Stomach (tissue), 8 donors: ENCODE measurements at regions not wholly inside any gene's neighbourhood (a gene's known extent, or its start where the extent isn't known, plus 50 kb on each side); places are given as distances from the start of the nearest gene placed in this dataset.

ENCODE experiments used
- DNase-seq, 2 donors: peaks; one replicate each; pipeline versions ENCODE4 v3.0.0 to v3.0.0-alpha.2; 2013 to 2019
- H3K27ac ChIP-seq, 5 donors: fragments of 200-600 bp in 4 of 5; sonication (generic) in 4 of 5; one replicate each; pipeline ENCODE4 v1.5.1; 2013 to 2019; ENCODE audit warnings: mild to moderate bottlenecking in 1 of 5, moderate library complexity in 1 of 5
- H3K27me3 ChIP-seq, 3 donors: fragments of 200-600 bp; sonication (generic); one replicate each; pipeline ENCODE4 v1.5.1; 2017 to 2019; ENCODE audit warnings: mixed run types in 1 of 3
- H3K36me3 ChIP-seq, 4 donors: fragments of 200-600 bp; sonication (generic); 1 replicate in 3 of 4; 2 replicates in 1 of 4; pipeline ENCODE4 v1.5.1; 2016 to 2019
- H3K4me1 ChIP-seq, 4 donors: fragments of 200-600 bp; sonication (generic); one replicate each; pipeline ENCODE4 v1.5.1; 2016 to 2019
- H3K4me3 ChIP-seq, 4 donors: fragments of 200-600 bp; sonication (generic) in 3 of 4; one replicate each; pipeline ENCODE4 v1.5.1; 2016 to 2019; ENCODE audit warnings: mild to moderate bottlenecking in 1 of 4
- H3K9me3 ChIP-seq, 4 donors: fragments of 200-600 bp; sonication (generic); one replicate each; pipeline ENCODE4 v1.5.1; 2016 to 2019
- EP300 ChIP-seq: sonication (generic); formaldehyde crosslinking; IDR thresholded peaks from one replicate; pipeline ENCODE4 v1.6.1; 2017; ENCODE audit warnings: antibody characterized with exemption
- POLR2A ChIP-seq, 4 donors: fragments of 450-650 bp; IDR thresholded peaks; one replicate each; pipeline ENCODE4 v1.6.1; 2016; ENCODE audit warnings: antibody characterized with exemption in 4 of 4, control low read depth in 2 of 4, mild to moderate bottlenecking in 1 of 4, moderate library complexity in 1 of 4
- POLR2AphosphoS5 ChIP-seq, 3 donors: sonication (generic); formaldehyde crosslinking; IDR thresholded peaks; one replicate each; pipeline ENCODE4 v1.6.1; 2016; ENCODE audit warnings: antibody characterized with exemption in 3 of 3
- WGBS, 5 donors: extraction: QIAGEN DNeasy Blood & Tissue Kit in 3 of 5; methylation state at CpG; one replicate each; pipeline versions ENCODE4 v1.1.5 to v1.1.7; 2013 to 2018; 5-methylcytosine and 5-hydroxymethylcytosine counted together
- intact Hi-C: fragments of 100-400 bp; cut with DNase I; formaldehyde crosslinking; loops from one replicate; pipeline ENCODE4 v1.15.1; 2023; ENCODE audit warnings: low total_unique reads
- TF ChIP-seq, protein P1 (sequence below), 7 experiments: fragments of 450-650 bp in 4 of 7; fragments of 200-600 bp in 3 of 7; sonication (generic) in 3 of 7; IDR thresholded peaks; one replicate each; pipeline ENCODE4 v1.5.1; 2016 to 2019; ENCODE audit warnings: antibody characterized with exemption in 7 of 7, control low read depth in 2 of 7, mild to moderate bottlenecking in 1 of 7
- donor health status: healthy with polysubstance abuse.
- donor health status: Bipolar disorder and iron deficiency.
- donor health status: healthy.

GRCh38 chrX:150028692-150029091 lies 90.4 kb upstream of the EOLA2 start:
- TF ChIP-seq, protein P1, sequence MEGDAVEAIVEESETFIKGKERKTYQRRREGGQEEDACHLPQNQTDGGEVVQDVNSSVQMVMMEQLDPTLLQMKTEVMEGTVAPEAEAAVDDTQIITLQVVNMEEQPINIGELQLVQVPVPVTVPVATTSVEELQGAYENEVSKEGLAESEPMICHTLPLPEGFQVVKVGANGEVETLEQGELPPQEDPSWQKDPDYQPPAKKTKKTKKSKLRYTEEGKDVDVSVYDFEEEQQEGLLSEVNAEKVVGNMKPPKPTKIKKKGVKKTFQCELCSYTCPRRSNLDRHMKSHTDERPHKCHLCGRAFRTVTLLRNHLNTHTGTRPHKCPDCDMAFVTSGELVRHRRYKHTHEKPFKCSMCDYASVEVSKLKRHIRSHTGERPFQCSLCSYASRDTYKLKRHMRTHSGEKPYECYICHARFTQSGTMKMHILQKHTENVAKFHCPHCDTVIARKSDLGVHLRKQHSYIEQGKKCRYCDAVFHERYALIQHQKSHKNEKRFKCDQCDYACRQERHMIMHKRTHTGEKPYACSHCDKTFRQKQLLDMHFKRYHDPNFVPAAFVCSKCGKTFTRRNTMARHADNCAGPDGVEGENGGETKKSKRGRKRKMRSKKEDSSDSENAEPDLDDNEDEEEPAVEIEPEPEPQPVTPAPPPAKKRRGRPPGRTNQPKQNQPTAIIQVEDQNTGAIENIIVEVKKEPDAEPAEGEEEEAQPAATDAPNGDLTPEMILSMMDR (IDR thresholded peaks at IDR 0.05) = no peak
- no peak for TF ChIP-seq POLR2A (IDR thresholded peaks at IDR 0.05)
- no peak for TF ChIP-seq POLR2AphosphoS5 (IDR thresholded peaks at IDR 0.05)
- no peak for TF ChIP-seq EP300
- no peaks in the 10 kb centered on the region for H3K36me3 ChIP-seq
- intact Hi-C loops = no loop called here
- H3K9me3 ChIP-seq = no peaks in the 10 kb centered on the region
- H3K27me3 ChIP-seq = no peaks in the 10 kb centered on the region
- DNase-seq = no peak
- H3K27ac ChIP-seq = no peak overlapping the region
- 44 to 73% (median 63%) methylated on average over 1 of the region's 1 CpG for WGBS, 5 donors
- H3K4me1 ChIP-seq = no peaks in the 10 kb centered on the region
- H3K4me3 ChIP-seq = no peak overlapping the region

DNA sequence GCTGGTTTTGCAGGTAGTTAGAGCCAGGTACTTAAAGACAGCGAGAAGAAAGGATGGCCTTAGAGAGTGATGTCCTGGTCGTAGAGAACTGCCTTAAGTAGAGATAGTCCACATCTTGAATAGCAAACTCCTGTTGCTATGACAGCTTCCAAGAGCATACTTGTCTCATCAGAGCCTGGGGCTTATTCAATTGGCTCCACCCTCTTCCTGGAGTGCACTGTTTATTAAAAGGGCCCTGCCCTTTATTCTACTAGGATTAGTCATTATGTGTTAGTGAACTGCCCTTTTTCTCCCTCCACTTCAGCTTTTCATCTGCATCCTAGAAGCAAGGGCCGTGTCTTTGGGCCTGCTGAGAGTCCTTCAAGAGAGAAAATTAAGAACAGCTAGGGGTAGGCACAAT lies 94.5 kb upstream of the EOLA2 start:
- no peaks in the 10 kb centered on the region for H3K27me3 ChIP-seq
- no peak overlapping the region for H3K27ac ChIP-seq
- no peaks in the 10 kb centered on the region for H3K36me3 ChIP-seq
- WGBS, 5 donors = 23 to 50% (median 37%) methylated on average over 2 to 3 of the region's 3 CpGs
- peaks cover 0 to 6% (median 2%) of the 10 kb centered on the region in 4 donors for H3K9me3 ChIP-seq
- no peaks in the 10 kb centered on the region for H3K4me1 ChIP-seq
- intact Hi-C loops = no loop called here
- DNase-seq = peak in 1 of 2 donors; percentile 54
- H3K4me3 ChIP-seq = no peak overlapping the region
- TF ChIP-seq POLR2AphosphoS5 (IDR thresholded peaks at IDR 0.05) (no peak), EP300 (no peak), POLR2A (IDR thresholded peaks at IDR 0.05) (no peak)
- TF ChIP-seq, protein P1 (IDR thresholded peaks at IDR 0.05) = no peak

GRCh38 chrX:150034788-150035187 lies 96.5 kb upstream of the EOLA2 start:
- intact Hi-C loops = no loop called here
- TF ChIP-seq EP300 (no peak), POLR2AphosphoS5 (IDR thresholded peaks at IDR 0.05) (no peak), POLR2A (IDR thresholded peaks at IDR 0.05) (no peak)
- TF ChIP-seq, protein P1 (IDR thresholded peaks at IDR 0.05) = no peak
- Histone ChIP-seq H3K27me3 (no peaks in the 10 kb centered on the region), H3K27ac (no peak overlapping the region), H3K4me1 (no peaks in the 10 kb centered on the region), H3K36me3 (no peaks in the 10 kb centered on the region), H3K9me3 (peaks cover 0 to 6% (median 2%) of the 10 kb centered on the region in 4 donors), H3K4me3 (no peak overlapping the region)
- DNase-seq = no peak
- WGBS, 5 donors = 75 to 98% (median 95%) methylated on average over 2 of the region's 2 CpGs

GRCh38 chrX:150035531-150035930 lies 97.2 kb upstream of the EOLA2 start:
- Histone ChIP-seq H3K4me1 (no peaks in the 10 kb centered on the region), H3K9me3 (peaks cover 0 to 6% (median 2%) of the 10 kb centered on the region in 4 donors), H3K4me3 (no peak overlapping the region), H3K27me3 (no peaks in the 10 kb centered on the region), H3K36me3 (no peaks in the 10 kb centered on the region), H3K27ac (no peak overlapping the region)
- intact Hi-C loops = no loop called here
- TF ChIP-seq EP300 (no peak), POLR2AphosphoS5 (IDR thresholded peaks at IDR 0.05) (no peak), POLR2A (IDR thresholded peaks at IDR 0.05) (no peak)
- TF ChIP-seq, protein P1 (IDR thresholded peaks at IDR 0.05) = no peak
- WGBS, 5 donors = 45 to 52% (median 50%) methylated on average over 2 of the region's 2 CpGs
- DNase-seq = no peak
